Caco-2 (cell line): ENCODE measurements at regions not wholly inside any gene's neighbourhood (a gene's known extent, or its start where the extent isn't known, plus 50 kb on each side); places are given as distances from the start of the nearest gene placed in this dataset.

Source experiments
- BruUV-seq: library from RNA; stranded (reverse); fragments of 400-500 nt; replicated peaks from 2 replicates; lab custom pipeline; 2021; lab: Mats Ljungman, UMichigan
- CTCF ChIA-PET: fragments of 300-600 bp; sonication (Branson Sonifier 250); formaldehyde crosslinking; loops from one replicate; lab custom pipeline; 2022; ENCODE audit warnings: antibody characterized with exemption; lab: Charles Lee
- POLR2A ChIA-PET: fragments of 300-600 bp; sonication (Branson Sonifier 250); formaldehyde crosslinking; loops from one replicate; lab custom pipeline; 2022; ENCODE audit warnings: antibody characterized with exemption; lab: Charles Lee
- DNase-seq, 2 experiments: peaks; one replicate each; pipeline versions ENCODE4 v3.0.0 to v3.0.0-alpha.2; 2020 to 2022
- H3K27me3 ChIP-seq: replicated peaks from 2 replicates; pipeline ENCODE4 v1.6.0; 2011; ENCODE audit warnings: low read length; ENCODE audit not compliant: control insufficient read depth, insufficient read depth
- H3K36me3 ChIP-seq: 2 replicates; pipeline ENCODE4 v1.5.1; 2011; ENCODE audit warnings: low read length; ENCODE audit not compliant: control insufficient read depth, insufficient read depth
- H3K4me1 ChIP-seq: fragments of 250-450 bp; sonication (Bioruptor Pico); 2 replicates; pipeline ENCODE4 v1.5.1; 2020; ENCODE audit warnings: mild to moderate bottlenecking
- H3K4me3 ChIP-seq: 2 replicates; pipeline ENCODE4 v1.5.1; 2011; ENCODE audit warnings: low read depth, mild to moderate bottlenecking, control low read depth, low read length
- H3K9me3 ChIP-seq: fragments of 250-450 bp; sonication (Bioruptor Pico); 2 replicates; pipeline ENCODE4 v1.5.1; 2020; ENCODE audit warnings: mild to moderate bottlenecking, moderate library complexity
- H3K27ac Mint-ChIP-seq: one replicate; pipeline ENCODE4 v1.8.0; 2022; ENCODE audit warnings: mixed read lengths; ENCODE audit not compliant: unreplicated experiment
- H3K27me3 Mint-ChIP-seq: one replicate; pipeline ENCODE4 v1.8.0; 2022; ENCODE audit warnings: mixed read lengths; ENCODE audit not compliant: insufficient read depth, unreplicated experiment
- H3K36me3 Mint-ChIP-seq: one replicate; pipeline ENCODE4 v1.8.0; 2022; ENCODE audit warnings: mild to moderate bottlenecking, mixed read lengths; ENCODE audit not compliant: insufficient read depth, unreplicated experiment
- H3K4me1 Mint-ChIP-seq: one replicate; pipeline ENCODE4 v1.8.0; 2022; ENCODE audit warnings: low read depth, mixed read lengths; ENCODE audit not compliant: unreplicated experiment
- H3K4me3 Mint-ChIP-seq: one replicate; pipeline ENCODE4 v1.8.0; 2022; ENCODE audit warnings: mild to moderate bottlenecking, moderate library complexity, mixed read lengths; ENCODE audit not compliant: unreplicated experiment
- H3K9me3 Mint-ChIP-seq: one replicate; pipeline ENCODE4 v1.8.0; 2022; ENCODE audit warnings: mixed read lengths; ENCODE audit not compliant: unreplicated experiment
- intact Hi-C: fragments of 100-400 bp; cut with micrococcal nuclease; formaldehyde crosslinking; loops from one replicate; pipeline ENCODE4 v1.10.0; 2022; ENCODE audit not compliant: unreplicated experiment
- TF ChIP-seq, protein P1 (sequence below), 2 experiments: fragments of 200-600 bp in 1 of 2; IDR thresholded peaks; 1 replicate in 1 of 2; 2 replicates in 1 of 2; pipeline versions ENCODE4 v1.5.1 to v1.8.0; 2011 to 2022; ENCODE audit warnings: antibody characterized with exemption in 1 of 2, control low read depth in 1 of 2, inconsistent platforms in 1 of 2, low read depth in 1 of 2, low read length in 1 of 2, mild to moderate bottlenecking in 1 of 2, moderate library complexity in 1 of 2; ENCODE audit not compliant: insufficient read depth in 1 of 2, severe bottlenecking in 1 of 2, unreplicated experiment in 1 of 2

DNA sequence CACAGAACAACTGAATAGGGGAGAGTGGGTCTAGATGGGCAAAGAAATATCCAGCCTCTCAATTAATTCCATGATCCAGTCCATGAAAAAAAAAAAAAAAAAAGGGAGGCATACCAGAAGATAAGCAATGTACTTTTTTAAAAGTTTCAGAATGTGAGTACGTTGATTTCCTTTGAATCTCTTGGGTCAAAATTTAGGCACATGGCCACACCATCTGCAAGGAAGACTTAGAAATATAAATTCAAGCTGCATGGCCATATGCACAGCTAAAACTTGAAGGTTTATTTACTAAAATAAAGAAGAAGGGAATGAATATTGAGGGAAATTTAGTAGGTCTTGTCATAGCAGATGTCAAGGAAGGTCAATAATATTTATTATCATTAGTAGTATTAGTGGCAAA is 286.5 kb upstream of the CDH7 start:
- no TSS peak for BruUV-seq
- Histone ChIP-seq H3K4me1 (no peaks in the 10 kb centered on the region), H3K4me3 (no peak overlapping the region), H3K9me3 (no peaks in the 10 kb centered on the region), H3K36me3 (no peaks in the 10 kb centered on the region), H3K27me3 (no peaks in the 10 kb centered on the region)
- intact Hi-C loops, result no loop called here
- Mint-ChIP-seq H3K9me3 (no peaks in the 10 kb centered on the region), H3K36me3 (no peaks in the 10 kb centered on the region), H3K27ac (no peak overlapping the region), H3K4me3 (no peak overlapping the region), H3K4me1 (no peaks in the 10 kb centered on the region), H3K27me3 (peaks cover 3% of the 10 kb centered on the region)
- ChIA-PET CTCF (no interaction called here), POLR2A (no interaction called here)
- DNase-seq, result no peak
- TF ChIP-seq, protein P1, sequence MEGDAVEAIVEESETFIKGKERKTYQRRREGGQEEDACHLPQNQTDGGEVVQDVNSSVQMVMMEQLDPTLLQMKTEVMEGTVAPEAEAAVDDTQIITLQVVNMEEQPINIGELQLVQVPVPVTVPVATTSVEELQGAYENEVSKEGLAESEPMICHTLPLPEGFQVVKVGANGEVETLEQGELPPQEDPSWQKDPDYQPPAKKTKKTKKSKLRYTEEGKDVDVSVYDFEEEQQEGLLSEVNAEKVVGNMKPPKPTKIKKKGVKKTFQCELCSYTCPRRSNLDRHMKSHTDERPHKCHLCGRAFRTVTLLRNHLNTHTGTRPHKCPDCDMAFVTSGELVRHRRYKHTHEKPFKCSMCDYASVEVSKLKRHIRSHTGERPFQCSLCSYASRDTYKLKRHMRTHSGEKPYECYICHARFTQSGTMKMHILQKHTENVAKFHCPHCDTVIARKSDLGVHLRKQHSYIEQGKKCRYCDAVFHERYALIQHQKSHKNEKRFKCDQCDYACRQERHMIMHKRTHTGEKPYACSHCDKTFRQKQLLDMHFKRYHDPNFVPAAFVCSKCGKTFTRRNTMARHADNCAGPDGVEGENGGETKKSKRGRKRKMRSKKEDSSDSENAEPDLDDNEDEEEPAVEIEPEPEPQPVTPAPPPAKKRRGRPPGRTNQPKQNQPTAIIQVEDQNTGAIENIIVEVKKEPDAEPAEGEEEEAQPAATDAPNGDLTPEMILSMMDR (IDR thresholded peaks at IDR 0.05; ENCODE audit: insufficient read depth in 1 of 2, low read depth in 1 of 2, low read length in 1 of 2, severe bottlenecking in 1 of 2, unreplicated experiment in 1 of 2), result no peak

- H3K4me1 Mint-ChIP-seq, result no peaks in the 10 kb centered on the region
- TF ChIP-seq, protein P1 (IDR thresholded peaks at IDR 0.05; ENCODE audit: insufficient read depth in 1 of 2, low read depth in 1 of 2, low read length in 1 of 2, severe bottlenecking in 1 of 2, unreplicated experiment in 1 of 2), result no peak
- H3K27me3 ChIP-seq, result no peaks in the 10 kb centered on the region
- BruUV-seq, result no TSS peak
- H3K4me3 ChIP-seq, result no peak overlapping the region
- no peak overlapping the region for H3K4me3 Mint-ChIP-seq
- POLR2A ChIA-PET, result no interaction called here
- H3K36me3 Mint-ChIP-seq, result no peaks in the 10 kb centered on the region
- H3K27me3 Mint-ChIP-seq, result no peaks in the 10 kb centered on the region
- no peak overlapping the region for H3K27ac Mint-ChIP-seq
- DNase-seq, result no peak
- CTCF ChIA-PET, result no interaction called here
- intact Hi-C loops, result no loop called here
- H3K4me1 ChIP-seq, result no peaks in the 10 kb centered on the region
- H3K9me3 ChIP-seq, result no peaks in the 10 kb centered on the region
- H3K9me3 Mint-ChIP-seq, result no peaks in the 10 kb centered on the region
- H3K36me3 ChIP-seq, result no peaks in the 10 kb centered on the region
Measured at GRCh38 chr18:65459741-65460140, 291.1 kb upstream of the CDH7 start.

DNA sequence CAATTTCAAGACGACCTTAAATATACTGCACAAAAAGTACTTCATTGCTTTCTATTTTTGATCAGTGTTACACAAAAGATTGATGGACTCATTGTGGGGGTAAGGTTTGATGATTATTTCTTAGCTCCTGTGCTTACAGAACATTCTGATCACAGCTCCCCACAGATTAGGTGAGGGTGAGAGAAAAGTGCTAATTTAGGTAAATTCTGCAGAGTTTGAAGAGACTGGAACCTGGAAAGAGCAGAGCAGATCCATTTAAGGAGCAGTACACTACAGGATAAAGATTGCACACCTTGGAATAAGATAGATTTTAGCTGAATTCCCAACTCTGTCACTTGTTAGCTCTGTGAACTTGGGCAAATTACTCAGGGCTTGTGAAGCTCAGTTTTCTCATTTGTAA is 291.9 kb upstream of the CDH7 start:
- no TSS peak for BruUV-seq
- TF ChIP-seq, protein P1 (IDR thresholded peaks at IDR 0.05; ENCODE audit: insufficient read depth in 1 of 2, low read depth in 1 of 2, low read length in 1 of 2, severe bottlenecking in 1 of 2, unreplicated experiment in 1 of 2), result no peak
- Mint-ChIP-seq H3K9me3 (no peaks in the 10 kb centered on the region), H3K27ac (no peak overlapping the region), H3K27me3 (no peaks in the 10 kb centered on the region), H3K4me3 (no peak overlapping the region), H3K4me1 (no peaks in the 10 kb centered on the region), H3K36me3 (no peaks in the 10 kb centered on the region)
- ChIA-PET POLR2A (no interaction called here), CTCF (no interaction called here)
- no peak for DNase-seq
- Histone ChIP-seq H3K9me3 (no peaks in the 10 kb centered on the region), H3K27me3 (no peaks in the 10 kb centered on the region), H3K36me3 (no peaks in the 10 kb centered on the region), H3K4me3 (no peak overlapping the region), H3K4me1 (no peaks in the 10 kb centered on the region)
- intact Hi-C loops, result no loop called here
